ENCODE measurements at regions not wholly inside any gene's neighbourhood (a gene's known extent, or its start where the extent isn't known, plus 50 kb on each side); places are given as distances from the start of the nearest gene placed in this dataset.

- Histone ChIP-seq H3K27ac (ENCODE audit: insufficient read depth, low read depth, low read length) (no peak overlapping the region), H4K20me1 (replicated peaks; ENCODE audit: control insufficient read depth, extremely low read depth, insufficient read depth, low read length) (no peaks in the 10 kb centered on the region), H3K9me3 (replicated peaks; ENCODE audit: control insufficient read depth, insufficient read depth, low read length) (no peaks in the 10 kb centered on the region), H3K36me3 (ENCODE audit: control insufficient read depth in 2 of 2, extremely low read depth in 1 of 2, insufficient read depth in 2 of 2, low read length in 2 of 2) (no peaks in the 10 kb centered on the region), H3K27me3 (ENCODE audit: control insufficient read depth in 2 of 2, insufficient read depth in 2 of 2, low read length in 2 of 2) (peaks cover 0 to 4% of the 10 kb centered on the region in 2 experiments), H3K4me2 (ENCODE audit: insufficient read depth, low read length) (no peak overlapping the region), H3K9me1 (replicated peaks; ENCODE audit: control insufficient read depth, extremely low read depth, insufficient read depth, low read length) (no peaks in the 10 kb centered on the region), H3K4me1 (ENCODE audit: control insufficient read depth, extremely low read depth, insufficient read depth, low read length) (no peaks in the 10 kb centered on the region), H3K9ac (replicated peaks; ENCODE audit: extremely low read depth, insufficient read depth, low read length) (no peak overlapping the region), H2AFZ (ENCODE audit: low read depth, low read length) (no peak overlapping the region), H3K79me2 (ENCODE audit: control insufficient read depth, insufficient read depth, low read length) (no peaks in the 10 kb centered on the region), H3K4me3 (replicated peaks in 1 of 3; ENCODE audit: insufficient read depth in 1 of 3, low read depth in 1 of 3, low read length in 3 of 3) (no peak overlapping the region)
- DNase-seq (ENCODE audit: low read depth, low spot score), result no peak
- intact Hi-C loops (cut with micrococcal nuclease) (no loop called here), dilution Hi-C loops (cut with MboI; ENCODE audit: extremely low pct_ligation_motif_present, low sequenced_read_pairs) (no loop called here)
- no peak for TF ChIP-seq GATA2 (IDR thresholded peaks at IDR 0.05; ENCODE audit: insufficient read depth, insufficient read length, low read depth, low read length)
- TF ChIP-seq POLR2A (IDR thresholded peaks at IDR 0.05; ENCODE audit: low read depth, low read length), result no peak
- no peak for TF ChIP-seq MAX (IDR thresholded peaks at IDR 0.05; ENCODE audit: insufficient read depth, insufficient read length)
- no peak for TF ChIP-seq EZH2 (IDR thresholded peaks at IDR 0.05; ENCODE audit: borderline replicate concordance, low read depth, low read length, severe bottlenecking)
- TF ChIP-seq CTCF (IDR thresholded peaks at IDR 0.05; ENCODE audit: extremely low read depth in 1 of 2, insufficient read depth in 1 of 2, low read depth in 1 of 2, low read length in 2 of 2), result no peak
- TF ChIP-seq POLR2AphosphoS5 (IDR thresholded peaks at IDR 0.05; ENCODE audit: insufficient read depth, low read depth, low read length), result no peak
- TF ChIP-seq JUN (IDR thresholded peaks at IDR 0.05; ENCODE audit: borderline replicate concordance, insufficient read depth, insufficient read length, low read depth), result no peak
- TF ChIP-seq MYC (IDR thresholded peaks at IDR 0.05; ENCODE audit: low read depth, low read length), result no peak
- TF ChIP-seq FOS (IDR thresholded peaks at IDR 0.05; ENCODE audit: borderline replicate concordance, insufficient read depth, low read length), result no peak
- ChIA-PET CTCF (no interaction called here), POLR2A (no interaction called here)
- BruUV-seq (replicated peaks), result no TSS peak
- no peak for FAIRE-seq
These were observed 122.8 kb upstream of the TOP3B start for GRCh38 chr22:22105364-22105763.

Measured in endothelial cell of umbilical vein (primary cell).